ENCODE measurements at regions not wholly inside any gene's neighbourhood (a gene's known extent, or its start where the extent isn't known, plus 50 kb on each side); places are given as distances from the start of the nearest gene placed in this dataset.

GRCh38 chr1:82565146-82565545 is 764.4 kb downstream of the ADGRL2 start:
- DNase-seq (ENCODE audit: low spot score): no peak

- DNase-seq (ENCODE audit: low spot score): no peak
These were observed 763.6 kb downstream of the ADGRL2 start for GRCh38 chr1:82564333-82564732.

DNA sequence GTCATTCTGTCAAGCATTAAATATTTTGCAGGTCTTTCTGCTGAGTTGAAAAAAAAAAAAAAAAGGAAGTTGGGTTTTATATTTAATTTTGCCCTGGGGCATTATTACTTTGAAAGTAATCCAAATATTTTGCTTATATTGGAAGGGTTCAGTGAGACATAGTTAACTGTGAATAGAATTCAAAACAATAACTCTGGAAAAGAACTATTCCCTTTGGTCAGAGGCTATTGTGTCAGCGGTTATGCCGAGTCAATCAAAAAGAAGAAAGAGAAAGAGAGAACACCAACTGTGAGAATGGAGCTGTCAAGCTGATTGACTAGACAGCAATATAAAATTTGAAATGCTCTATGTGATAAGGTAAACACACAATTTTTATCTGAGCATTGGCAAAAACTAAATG is 761.7 kb downstream of the ADGRL2 start:
- DNase-seq (ENCODE audit: low spot score): no peak

DNA sequence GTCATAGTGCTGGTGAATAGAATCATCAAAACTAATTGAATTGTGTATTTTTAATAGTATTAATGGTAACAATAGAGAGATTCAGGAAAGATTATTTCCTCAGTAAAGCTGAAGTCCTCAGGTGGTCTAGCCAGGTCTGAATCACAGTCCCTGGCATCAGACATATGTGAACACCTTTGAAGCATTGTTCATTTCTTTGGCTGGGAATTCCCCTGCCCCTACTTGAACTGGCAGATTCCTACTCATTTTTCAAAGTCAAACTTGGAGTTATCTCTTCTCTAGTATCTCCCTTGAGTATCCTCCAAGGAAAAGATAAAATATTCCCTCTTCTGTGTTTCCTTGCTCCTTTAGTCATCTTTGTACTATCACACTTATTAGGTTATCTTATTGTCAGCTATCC is 759.8 kb downstream of the ADGRL2 start:
- no peak for DNase-seq (ENCODE audit: low spot score)

DNA sequence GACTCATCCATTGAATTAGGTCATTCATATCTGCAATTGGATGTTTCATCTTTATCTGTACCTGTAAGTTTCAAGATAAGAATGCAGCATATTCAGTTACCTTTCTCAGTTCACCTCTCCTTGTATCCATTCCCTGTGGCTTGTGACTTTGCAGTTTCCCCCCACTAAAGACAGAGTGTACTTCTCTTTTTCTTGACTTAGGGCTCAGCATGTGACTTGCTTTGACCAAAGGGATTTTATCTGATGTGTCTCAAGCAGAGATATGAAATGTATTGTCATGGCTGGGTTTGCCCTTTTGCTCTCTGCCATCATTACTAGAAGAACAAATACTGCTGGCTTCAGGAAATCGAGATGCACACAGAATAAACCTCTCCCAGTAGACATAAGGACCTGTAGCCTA is 754.8 kb downstream of the ADGRL2 start:
- no peak for DNase-seq (ENCODE audit: low spot score)

DNA sequence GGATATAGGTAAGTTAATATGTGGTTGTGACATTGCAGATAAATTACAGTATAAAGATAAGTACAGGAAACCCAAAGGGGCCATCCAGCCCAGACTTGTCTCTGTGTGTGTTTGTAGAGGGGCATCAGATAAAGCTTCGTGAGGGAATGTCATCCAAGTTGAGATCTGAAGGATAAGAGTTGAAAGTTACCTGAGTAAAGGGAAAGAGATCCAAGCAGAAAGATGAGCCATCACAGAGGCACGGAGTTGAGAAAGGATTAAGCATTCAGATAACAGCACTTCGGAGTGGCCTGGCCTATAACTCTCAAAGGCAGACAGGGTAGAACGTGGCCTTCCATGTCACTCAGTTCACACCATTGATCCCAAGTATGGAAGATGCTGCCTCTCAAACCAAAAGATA is 749.1 kb downstream of the ADGRL2 start:
- DNase-seq (ENCODE audit: low spot score): no peak

DNA sequence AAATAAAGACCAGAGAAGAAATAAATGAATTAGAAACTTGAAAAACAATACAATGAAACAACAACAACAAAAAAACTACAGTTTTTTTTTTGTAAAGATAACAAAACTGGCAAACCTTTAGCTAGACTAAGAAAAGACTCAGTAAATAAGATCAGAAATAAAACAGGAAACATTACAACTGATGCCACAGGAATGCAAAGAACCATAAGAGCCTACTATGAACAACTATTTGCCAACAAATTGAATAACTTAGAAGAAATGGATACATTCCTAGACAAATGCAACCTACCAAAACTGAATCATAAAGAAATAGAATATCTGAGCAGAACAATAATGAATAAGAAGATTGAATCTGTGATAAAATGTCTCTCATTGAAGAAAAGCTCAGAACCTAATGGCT is 742.0 kb downstream of the ADGRL2 start:
- DNase-seq (ENCODE audit: low spot score): no peak

DNA sequence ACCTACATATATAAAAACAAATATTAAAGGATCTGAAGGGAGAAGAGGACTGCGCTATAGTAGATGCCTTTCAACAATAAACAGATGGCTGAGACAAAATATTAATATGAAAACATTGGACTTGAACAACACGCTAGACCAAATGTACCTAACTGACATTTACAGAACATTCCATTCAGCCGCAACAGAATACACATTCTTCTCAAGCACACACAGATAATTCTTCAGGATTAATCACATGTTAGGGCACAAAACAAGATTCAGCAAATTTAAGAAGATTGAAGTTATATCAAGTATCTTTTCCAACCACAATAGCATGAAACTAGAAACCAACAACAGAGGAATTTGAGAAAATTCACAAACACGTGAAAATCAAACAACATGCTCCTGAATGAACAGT is 741.4 kb downstream of the ADGRL2 start:
- DNase-seq (ENCODE audit: low spot score): no peak

DNA sequence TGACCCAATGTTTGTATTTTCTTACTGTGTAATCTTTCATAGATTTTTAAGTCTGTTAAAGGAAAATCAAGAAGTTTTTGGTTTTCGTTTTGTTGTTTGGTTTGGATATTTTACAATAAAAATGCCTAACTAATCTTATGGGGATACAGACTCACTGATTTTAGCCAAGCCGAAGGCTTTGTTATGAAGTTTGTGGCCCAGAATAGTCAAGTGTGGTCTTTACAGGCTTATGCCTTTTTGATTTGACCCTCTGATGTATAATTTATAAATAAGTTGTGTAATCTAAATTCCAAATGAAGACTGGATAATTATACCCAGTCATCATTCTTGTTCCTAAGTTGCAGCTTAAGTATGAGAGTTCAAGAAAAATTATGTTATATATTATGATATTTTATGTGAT is 739.3 kb downstream of the ADGRL2 start:
- no peak for DNase-seq (ENCODE audit: low spot score)

- DNase-seq (ENCODE audit: low spot score): no peak
These were observed 738.1 kb downstream of the ADGRL2 start for GRCh38 chr1:82538876-82539275.

GRCh38 chr1:82534996-82535395 is 734.3 kb downstream of the ADGRL2 start:
- DNase-seq (ENCODE audit: low spot score): no peak

GRCh38 chr1:82525378-82525777 is 724.6 kb downstream of the ADGRL2 start:
- no peak for DNase-seq (ENCODE audit: low spot score)

DNA sequence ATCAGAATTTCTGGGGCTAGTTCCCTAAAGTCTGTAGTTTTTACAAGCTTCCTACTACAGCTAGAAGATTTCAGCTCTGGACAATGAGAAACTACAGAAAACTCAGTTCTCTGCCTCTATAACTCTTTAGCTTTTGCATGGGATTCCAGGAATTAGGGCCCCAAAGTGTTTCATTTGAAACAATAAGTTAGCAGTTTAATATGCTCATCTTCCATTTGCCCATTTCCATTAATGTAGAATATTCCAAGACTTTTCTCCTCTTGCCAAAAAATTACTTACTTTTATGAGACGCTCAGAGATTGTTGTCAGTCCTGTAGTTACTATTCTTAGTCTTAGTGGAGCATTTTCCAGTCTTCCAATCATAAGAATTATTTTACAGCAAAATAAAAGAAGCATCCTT is 719.9 kb downstream of the ADGRL2 start:
- no peak for DNase-seq (ENCODE audit: low spot score)

- no peak for DNase-seq (ENCODE audit: low spot score)
These were observed 716.9 kb downstream of the ADGRL2 start for GRCh38 chr1:82517586-82517985.

DNA sequence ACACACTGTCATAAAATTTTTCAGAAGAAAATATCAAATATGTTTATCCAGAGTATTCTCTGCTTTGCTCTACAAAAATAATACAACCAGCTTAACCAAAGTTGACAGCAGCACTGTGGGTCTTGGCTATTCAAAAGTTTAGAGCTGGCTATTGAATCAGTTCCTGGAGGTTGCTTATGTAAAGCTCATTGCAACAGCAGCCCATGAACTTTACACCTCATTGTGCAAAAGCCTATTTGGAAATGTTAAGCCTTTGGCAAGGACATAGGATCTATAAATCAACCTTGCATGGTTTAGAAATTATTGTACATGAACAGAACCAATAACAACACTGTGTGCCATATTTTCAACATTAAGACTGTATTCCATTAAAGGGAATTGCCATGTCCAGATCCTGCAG is 714.9 kb downstream of the ADGRL2 start:
- DNase-seq (ENCODE audit: low spot score): no peak

- DNase-seq (ENCODE audit: low spot score): no peak
These were observed 710.7 kb downstream of the ADGRL2 start for GRCh38 chr1:82511441-82511840.

DNA sequence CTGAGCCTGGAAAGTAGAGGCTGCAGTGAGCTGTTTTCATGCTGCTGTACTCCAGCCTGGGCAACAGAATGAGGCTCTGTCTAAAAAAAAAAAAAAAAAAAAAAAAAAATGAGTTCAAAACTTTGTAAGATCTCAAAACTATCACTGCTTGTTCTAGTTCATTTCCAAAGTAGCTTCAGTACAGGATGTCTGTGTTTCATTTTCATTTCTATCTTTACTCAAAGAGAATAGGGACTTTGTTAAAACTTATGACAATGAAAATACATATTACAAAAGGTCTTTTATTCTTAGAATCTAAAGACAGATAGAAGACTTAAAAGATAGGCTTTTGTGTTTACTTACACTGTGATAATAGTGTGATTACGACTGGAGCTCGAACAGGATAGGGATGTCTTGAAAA is 709.7 kb downstream of the ADGRL2 start:
- no peak for DNase-seq (ENCODE audit: low spot score)

- no peak for DNase-seq (ENCODE audit: low spot score)
These were observed 706.3 kb downstream of the ADGRL2 start for GRCh38 chr1:82507011-82507410.

DNA sequence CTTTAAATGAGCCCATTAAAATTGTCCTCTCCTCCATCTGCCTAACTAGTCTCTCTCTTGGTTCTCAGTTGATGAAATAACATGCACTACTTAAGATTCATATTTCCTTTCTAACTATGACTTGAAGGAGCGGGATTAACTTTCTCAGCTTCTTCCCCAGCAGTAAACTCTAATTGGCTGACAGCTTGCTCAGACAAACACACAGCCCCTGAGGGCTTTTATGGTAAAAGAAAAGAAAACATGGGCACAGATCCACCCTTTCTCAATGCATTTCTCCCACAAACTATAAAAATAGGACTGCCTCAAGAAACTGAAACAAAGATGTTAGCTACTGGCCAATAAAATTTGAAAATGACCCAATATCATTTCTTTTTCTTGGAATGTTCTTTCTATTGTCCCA is 703.1 kb downstream of the ADGRL2 start:
- DNase-seq (ENCODE audit: low spot score): no peak

GRCh38 chr1:82499022-82499421 is 698.3 kb downstream of the ADGRL2 start:
- no peak for DNase-seq (ENCODE audit: low spot score)

- DNase-seq (ENCODE audit: low spot score): no peak
These were observed 693.4 kb downstream of the ADGRL2 start for GRCh38 chr1:82494117-82494516.

DNA sequence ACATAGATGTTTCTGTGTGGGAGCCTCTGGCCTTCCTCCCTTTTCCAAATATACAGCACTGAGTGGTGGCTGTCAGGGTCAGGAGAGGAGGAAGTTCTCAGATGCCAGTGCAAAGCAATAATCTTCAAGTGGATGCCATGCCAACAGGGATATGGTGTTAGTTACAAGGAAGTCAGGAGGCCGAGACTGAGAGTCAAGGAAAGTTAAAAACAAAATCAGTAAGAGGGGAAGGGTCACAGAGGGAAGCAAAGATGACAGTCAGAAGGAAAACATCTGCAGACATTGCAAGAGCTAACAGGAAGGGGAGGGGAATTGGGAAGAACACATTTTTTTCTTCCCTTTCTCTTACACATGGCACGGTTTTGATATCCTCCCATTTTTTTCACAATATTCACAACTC is 691.4 kb downstream of the ADGRL2 start:
- no peak for DNase-seq (ENCODE audit: low spot score)

DNA sequence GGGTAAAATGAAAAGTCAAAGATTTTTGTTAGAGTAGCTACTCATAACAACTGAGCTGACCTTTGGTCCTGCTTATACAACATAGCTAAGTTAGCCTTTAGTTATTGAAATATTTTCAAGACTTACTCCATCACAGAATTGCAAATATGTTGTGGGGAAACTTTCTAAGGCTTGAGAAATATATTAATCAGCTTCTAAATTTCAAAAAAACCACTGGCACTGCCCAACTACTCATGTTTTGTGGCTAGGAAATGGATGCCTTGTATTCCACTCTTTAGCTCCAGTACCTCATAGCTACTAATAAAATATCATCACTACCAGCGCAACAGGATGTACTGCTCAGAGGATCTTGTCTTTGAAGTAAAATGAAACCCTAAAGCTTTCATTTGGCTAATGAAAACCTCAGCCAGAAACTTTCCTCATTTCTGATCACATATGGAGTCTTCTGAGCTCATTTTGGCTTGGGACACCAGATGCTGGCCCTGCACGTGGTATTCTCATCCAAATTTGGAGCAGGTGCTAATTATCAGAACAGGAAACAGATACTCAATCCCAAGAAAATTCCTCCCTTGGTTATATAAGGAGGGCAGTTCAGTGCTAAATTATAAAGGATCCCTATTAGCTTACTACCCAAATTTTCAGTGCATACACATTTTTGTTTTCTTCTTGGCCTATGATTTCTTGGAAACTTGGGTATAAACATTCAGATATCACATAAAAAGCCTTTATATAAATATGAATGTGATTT is 690.7 kb downstream of the ADGRL2 start:
- DNase-seq (ENCODE audit: low spot score): no peak

- no peak for DNase-seq (ENCODE audit: low spot score)
These were observed 687.0 kb downstream of the ADGRL2 start for GRCh38 chr1:82487778-82488177.

- no peak for DNase-seq (ENCODE audit: low spot score)
These were observed 686.2 kb downstream of the ADGRL2 start for GRCh38 chr1:82486969-82487368.

Measured in putamen (tissue), 1 donor.